Stimulated activated CD4-positive, alpha-beta T cell treated with anti-CD3 and anti-CD28 coated beads, Interleukin-15, amount 100 ng/mL, for 48 hours (primary cell): ENCODE measurements at regions not wholly inside any gene's neighbourhood (a gene's known extent, or its start where the extent isn't known, plus 50 kb on each side); places are given as distances from the start of the nearest gene placed in this dataset.
"Not testable (repeated sequence)": the region's sequence is repeated elsewhere in the genome, so short reads cannot be mapped to it uniquely, and the experiment has no call there.

Source experiments
- DNase-seq, 2 donors: peaks; one replicate each; pipeline ENCODE4 v3.0.0-alpha.2; 2020; ENCODE audit warnings: low read depth in 2 of 2

GRCh38 chr20:50328222-50328979 is 137.8 kb downstream of the CEBPB start:
- DNase-seq = no peak

GRCh38 chr20:50328996-50329898 is 138.6 kb downstream of the CEBPB start:
- no peak for DNase-seq

GRCh38 chr20:50329981-50330503 is 139.4 kb downstream of the CEBPB start:
- DNase-seq = no peak

- no peak for DNase-seq
Observed at GRCh38 chr20:50330504-50331313, 140.1 kb downstream of the CEBPB start.

GRCh38 chr20:50331469-50332363 is 141.1 kb downstream of the CEBPB start:
- no peak for DNase-seq

GRCh38 chr20:50332491-50332980 is 141.9 kb downstream of the CEBPB start:
- DNase-seq = no peak

- no peak for DNase-seq
Observed at GRCh38 chr20:50333131-50333670, 142.6 kb downstream of the CEBPB start.

GRCh38 chr20:50333812-50334211 is 143.2 kb downstream of the CEBPB start:
- DNase-seq = no peak

GRCh38 chr20:50334512-50334911 is 143.9 kb downstream of the CEBPB start:
- not testable (repeated sequence) for DNase-seq

- no peak for DNase-seq
Observed at GRCh38 chr20:50335105-50335504, 144.5 kb downstream of the CEBPB start.

- DNase-seq = no peak
Observed at GRCh38 chr20:50335866-50336265, 145.2 kb downstream of the CEBPB start.

- no peak for DNase-seq
Observed at GRCh38 chr20:50336661-50337060, 146.0 kb downstream of the CEBPB start.

GRCh38 chr20:50337521-50338466 is 147.2 kb downstream of the CEBPB start:
- DNase-seq = no peak

GRCh38 chr20:50338479-50339391 is 148.1 kb downstream of the CEBPB start:
- DNase-seq = peak; percentile 72 to 77

- no peak for DNase-seq
Observed at GRCh38 chr20:50339466-50339901, 148.9 kb downstream of the CEBPB start.

GRCh38 chr20:50340541-50340940 is 149.9 kb downstream of the CEBPB start:
- DNase-seq = no peak

GRCh38 chr20:50341050-50341449 is 150.4 kb downstream of the CEBPB start:
- DNase-seq = no peak
